ENCODE measurements at regions not wholly inside any gene's neighbourhood (a gene's known extent, or its start where the extent isn't known, plus 50 kb on each side); places are given as distances from the start of the nearest gene placed in this dataset.

DNA sequence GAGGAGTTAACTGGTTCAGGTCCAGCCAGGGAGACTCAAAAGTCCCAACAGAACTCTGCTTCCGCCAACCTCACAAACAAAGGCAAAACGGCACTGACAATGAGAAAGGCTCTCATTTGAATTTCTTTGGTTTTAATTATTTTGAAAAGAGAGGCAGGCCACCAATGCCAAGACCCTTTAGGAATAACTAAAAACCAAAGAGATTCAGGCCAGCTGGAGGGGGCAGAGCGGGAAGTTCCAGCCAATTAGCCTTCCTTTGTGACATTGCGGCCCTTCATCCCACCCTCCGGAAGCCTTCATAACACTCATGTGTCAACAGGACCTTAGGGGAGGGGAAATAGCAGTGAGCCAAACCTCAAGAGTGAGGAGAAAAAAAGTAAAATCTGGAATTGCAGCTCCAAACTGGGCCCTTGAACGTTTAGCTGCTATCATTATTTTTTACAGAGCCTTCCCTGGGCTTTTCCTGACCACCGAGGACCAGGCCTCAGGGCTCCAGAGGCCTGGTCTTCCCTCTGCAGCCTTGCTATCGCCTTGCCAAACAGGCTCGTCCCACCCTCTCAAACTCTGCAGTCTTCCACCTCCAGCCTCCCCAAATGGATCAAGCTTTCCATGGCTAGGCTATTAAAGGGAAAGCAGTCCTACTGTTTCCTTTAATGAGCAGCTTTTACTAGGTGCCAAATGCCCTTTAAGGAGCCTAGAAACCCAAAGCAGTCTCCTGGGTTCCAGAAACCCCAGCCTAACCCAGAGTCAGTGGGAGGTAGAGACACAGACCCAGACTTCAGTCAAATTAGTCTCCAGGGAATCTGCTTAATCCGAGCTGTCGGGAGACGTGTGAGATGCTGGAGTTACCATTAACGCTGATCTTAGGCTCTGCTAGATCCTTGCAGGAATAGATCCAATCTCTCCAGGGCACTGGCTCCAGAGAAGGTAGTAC lies 114.2 kb downstream of the CCDC34 start:
- TF ChIP-seq FOXM1 (IDR thresholded peaks at IDR 0.05; ENCODE audit: low read depth): no peak
- TF ChIP-seq EZH2phosphoT487 (IDR thresholded peaks at IDR 0.05; ENCODE audit: borderline replicate concordance, low read depth): no peak
- TF ChIP-seq, protein P1, sequence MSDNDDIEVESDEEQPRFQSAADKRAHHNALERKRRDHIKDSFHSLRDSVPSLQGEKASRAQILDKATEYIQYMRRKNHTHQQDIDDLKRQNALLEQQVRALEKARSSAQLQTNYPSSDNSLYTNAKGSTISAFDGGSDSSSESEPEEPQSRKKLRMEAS (IDR thresholded peaks at IDR 0.05; ENCODE audit: low read depth): no peak
- TF ChIP-seq TEAD4 (IDR thresholded peaks at IDR 0.05; ENCODE audit: borderline replicate concordance, insufficient read depth): no peak
- TF ChIP-seq, protein P2, sequence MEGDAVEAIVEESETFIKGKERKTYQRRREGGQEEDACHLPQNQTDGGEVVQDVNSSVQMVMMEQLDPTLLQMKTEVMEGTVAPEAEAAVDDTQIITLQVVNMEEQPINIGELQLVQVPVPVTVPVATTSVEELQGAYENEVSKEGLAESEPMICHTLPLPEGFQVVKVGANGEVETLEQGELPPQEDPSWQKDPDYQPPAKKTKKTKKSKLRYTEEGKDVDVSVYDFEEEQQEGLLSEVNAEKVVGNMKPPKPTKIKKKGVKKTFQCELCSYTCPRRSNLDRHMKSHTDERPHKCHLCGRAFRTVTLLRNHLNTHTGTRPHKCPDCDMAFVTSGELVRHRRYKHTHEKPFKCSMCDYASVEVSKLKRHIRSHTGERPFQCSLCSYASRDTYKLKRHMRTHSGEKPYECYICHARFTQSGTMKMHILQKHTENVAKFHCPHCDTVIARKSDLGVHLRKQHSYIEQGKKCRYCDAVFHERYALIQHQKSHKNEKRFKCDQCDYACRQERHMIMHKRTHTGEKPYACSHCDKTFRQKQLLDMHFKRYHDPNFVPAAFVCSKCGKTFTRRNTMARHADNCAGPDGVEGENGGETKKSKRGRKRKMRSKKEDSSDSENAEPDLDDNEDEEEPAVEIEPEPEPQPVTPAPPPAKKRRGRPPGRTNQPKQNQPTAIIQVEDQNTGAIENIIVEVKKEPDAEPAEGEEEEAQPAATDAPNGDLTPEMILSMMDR (IDR thresholded peaks at IDR 0.05): no peak
- no peak for TF ChIP-seq NFIC (IDR thresholded peaks at IDR 0.05; ENCODE audit: borderline replicate concordance)
- no peak for TF ChIP-seq RAD21 (IDR thresholded peaks at IDR 0.05; ENCODE audit: low read length)
- no peak for TF ChIP-seq GABPA (IDR thresholded peaks at IDR 0.05; ENCODE audit: low read depth)
- TF ChIP-seq EP300 (IDR thresholded peaks at IDR 0.05; ENCODE audit: borderline replicate concordance in 1 of 2, low read depth in 1 of 2, low read length in 1 of 2): no peak

All from SK-N-SH (cell line).